Neuronal stem cell (in vitro differentiated cells): ENCODE measurements at regions not wholly inside any gene's neighbourhood (a gene's known extent, or its start where the extent isn't known, plus 50 kb on each side); places are given as distances from the start of the nearest gene placed in this dataset.

Source experiments
- DNase-seq: peaks from one replicate; pipeline ENCODE4 v3.0.0-alpha.2; 2013; ENCODE audit warnings: low spot score
- H2AFZ ChIP-seq: one replicate; pipeline ENCODE4 v1.6.1; 2013; ENCODE audit warnings: mild to moderate bottlenecking, low read length, inconsistent platforms
- H2AK5ac ChIP-seq: 2 replicates; pipeline ENCODE4 v1.6.1; 2013; ENCODE audit warnings: low read depth, mild to moderate bottlenecking, inconsistent platforms, low read length, moderate library complexity, mixed read lengths
- H2BK120ac ChIP-seq: 2 replicates; pipeline ENCODE4 v1.6.1; 2013; ENCODE audit warnings: low read depth, mild to moderate bottlenecking, inconsistent platforms, low read length, moderate library complexity, mixed read lengths
- H2BK12ac ChIP-seq: one replicate; pipeline ENCODE4 v1.6.1; 2013; ENCODE audit warnings: low read length, inconsistent platforms
- H2BK15ac ChIP-seq: 2 replicates; pipeline ENCODE4 v1.6.1; 2013; ENCODE audit warnings: mild to moderate bottlenecking, low read length, inconsistent platforms, mixed read lengths
- H2BK5ac ChIP-seq: one replicate; pipeline ENCODE4 v1.6.1; 2013; ENCODE audit warnings: inconsistent platforms, mild to moderate bottlenecking, low read length, moderate library complexity
- H3K14ac ChIP-seq: one replicate; pipeline ENCODE4 v1.6.1; 2013; ENCODE audit warnings: low read length, inconsistent platforms
- H3K18ac ChIP-seq: 2 replicates; pipeline ENCODE4 v1.6.1; 2013; ENCODE audit warnings: low read length, inconsistent platforms
- H3K23ac ChIP-seq: 2 replicates; pipeline ENCODE4 v1.6.1; 2013; ENCODE audit warnings: low read depth, mild to moderate bottlenecking, mixed read lengths, low read length, inconsistent platforms; ENCODE audit not compliant: poor library complexity
- H3K27ac ChIP-seq: replicated peaks from 3 replicates; pipeline ENCODE4 v1.5.1; 2013; ENCODE audit warnings: low read length, inconsistent platforms
- H3K27me3 ChIP-seq, 3 experiments: 2 replicates each; pipeline ENCODE4 v1.6.1; 2013; ENCODE audit warnings: low read length in 3 of 3, mild to moderate bottlenecking in 2 of 3, inconsistent platforms in 1 of 3, low read depth in 1 of 3, mixed read lengths in 1 of 3, moderate library complexity in 1 of 3; ENCODE audit not compliant: control insufficient read depth in 3 of 3, insufficient read depth in 3 of 3
- H3K36me3 ChIP-seq, 2 donors: replicated peaks in 1 of 2; 2 replicates each; pipeline ENCODE4 v1.6.1; 2013; ENCODE audit warnings: low read length in 2 of 2; ENCODE audit not compliant: control insufficient read depth in 2 of 2, insufficient read depth in 2 of 2
- H3K4ac ChIP-seq: 2 replicates; pipeline ENCODE4 v1.6.1; 2013; ENCODE audit warnings: inconsistent platforms, mild to moderate bottlenecking, low read length, moderate library complexity
- H3K4me1 ChIP-seq, 2 donors: 1 replicate in 1 of 2; 2 replicates in 1 of 2; pipeline ENCODE4 v1.6.1; 2013; ENCODE audit warnings: low read length in 2 of 2, low read depth in 1 of 2; ENCODE audit not compliant: control insufficient read depth in 2 of 2, insufficient read depth in 1 of 2
- H3K4me2 ChIP-seq: one replicate; pipeline ENCODE4 v1.6.1; 2013; ENCODE audit warnings: mild to moderate bottlenecking, low read length, inconsistent platforms; ENCODE audit not compliant: insufficient read depth, poor library complexity, severe bottlenecking
- H3K4me3 ChIP-seq, 2 donors: 2 replicates each; pipeline ENCODE4 v1.5.1; 2013; ENCODE audit warnings: low read length in 2 of 2, mild to moderate bottlenecking in 2 of 2, inconsistent platforms in 1 of 2, moderate library complexity in 1 of 2
- H3K79me1 ChIP-seq: one replicate; pipeline ENCODE4 v1.6.1; 2013; ENCODE audit warnings: low read depth, mild to moderate bottlenecking, inconsistent platforms, low read length, moderate library complexity
- H3K9ac ChIP-seq: one replicate; pipeline ENCODE4 v1.6.1; 2013; ENCODE audit warnings: mild to moderate bottlenecking, low read depth, low read length, inconsistent platforms; ENCODE audit not compliant: poor library complexity
- H3K9me3 ChIP-seq, 2 donors: replicated peaks in 1 of 2; 2 replicates each; pipeline versions ENCODE3 to v1.6.1; 2013; ENCODE audit warnings: low read length in 2 of 2, mild to moderate bottlenecking in 2 of 2, inconsistent platforms in 1 of 2, low read depth in 1 of 2, mixed read lengths in 1 of 2, moderate library complexity in 1 of 2; ENCODE audit not compliant: control insufficient read depth in 2 of 2, insufficient read depth in 1 of 2
- H4K8ac ChIP-seq: one replicate; pipeline ENCODE4 v1.6.1; 2013; ENCODE audit warnings: low read depth, mild to moderate bottlenecking, inconsistent platforms, low read length, moderate library complexity
- H4K91ac ChIP-seq: one replicate; pipeline ENCODE4 v1.6.1; 2013; ENCODE audit warnings: low read length, low read depth, mild to moderate bottlenecking, inconsistent platforms; ENCODE audit not compliant: poor library complexity
- WGBS, 2 donors: extraction: QIAGEN DNeasy Blood & Tissue Kit; methylation state at CpG; one replicate each; pipeline ENCODE4 v1.1.7; 2013; ENCODE audit warnings: missing lambda C conversion rate in 2 of 2, mixed read lengths in 1 of 2; ENCODE audit not compliant: insufficient read length in 2 of 2, insufficient replicate concordance in 1 of 2; ENCODE audit errors: extremely low coverage in 2 of 2; 5-methylcytosine and 5-hydroxymethylcytosine counted together

DNA sequence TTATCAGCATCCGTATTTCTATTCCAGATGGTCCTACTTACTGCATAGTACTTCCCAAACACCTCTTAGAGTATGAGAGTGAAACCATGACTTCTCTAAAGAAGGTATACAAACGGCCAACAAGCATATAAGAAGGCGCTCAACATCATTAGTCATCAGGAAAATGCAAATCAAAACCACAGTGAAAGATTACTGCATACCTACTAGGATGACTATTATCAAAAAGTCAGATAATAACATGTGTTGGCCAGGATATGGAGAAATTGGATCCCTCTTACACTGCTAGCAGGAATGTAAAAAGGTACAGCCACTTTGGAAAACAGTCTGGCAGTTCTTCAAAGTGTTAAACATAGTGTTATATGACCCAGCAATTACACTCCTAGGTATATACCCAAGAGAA, 215.3 kb upstream of the CXorf66 start:
- Histone ChIP-seq H3K9ac (no peak overlapping the region), H2BK12ac (no peak overlapping the region), H3K4me2 (no peak overlapping the region), H3K4ac (no peak overlapping the region), H4K91ac (no peak overlapping the region), H3K36me3 (no peaks in the 10 kb centered on the region), H3K23ac (no peak overlapping the region), H3K27ac (no peak overlapping the region), H4K8ac (no peak overlapping the region), H3K4me1 (peaks cover 4 to 9% of the 10 kb centered on the region in 2 donors), H3K27me3 (no peaks in the 10 kb centered on the region), H2BK5ac (no peak overlapping the region), H3K14ac (no peak overlapping the region), H2BK15ac (no peak overlapping the region), H2AK5ac (no peak overlapping the region), H3K9me3 (no peaks in the 10 kb centered on the region), H3K79me1 (no peaks in the 10 kb centered on the region), H3K4me3 (no peak overlapping the region), H2AFZ (no peak overlapping the region), H2BK120ac (no peak overlapping the region), H3K18ac (no peak overlapping the region)
- no peak for DNase-seq
- WGBS, 2 donors = no CpG with 5 or more reads among the region's 3 CpGs

DNA sequence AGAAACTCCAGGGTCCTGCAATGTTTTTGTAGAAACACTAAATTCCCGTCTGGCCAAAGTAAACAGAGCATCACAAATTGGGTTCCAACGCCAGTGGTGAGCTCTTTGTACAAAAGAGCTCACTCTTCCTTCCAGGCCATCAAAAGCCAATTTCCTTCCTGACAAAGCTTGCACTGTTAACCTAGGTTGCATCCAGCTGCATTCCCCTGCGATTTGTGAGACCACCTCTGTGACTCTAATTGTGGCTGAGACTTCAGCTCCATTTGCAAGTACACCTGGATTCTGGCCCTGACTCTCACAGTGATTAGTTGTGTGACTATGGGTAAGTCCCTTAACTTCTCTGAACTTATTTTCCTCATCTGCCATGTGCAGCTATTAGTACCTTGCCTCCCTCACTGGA, 212.5 kb upstream of the CXorf66 start:
- Histone ChIP-seq H3K79me1 (no peaks in the 10 kb centered on the region), H3K27ac (no peak overlapping the region), H4K91ac (no peak overlapping the region), H3K36me3 (no peaks in the 10 kb centered on the region), H2AK5ac (no peak overlapping the region), H2BK15ac (no peak overlapping the region), H2AFZ (no peak overlapping the region), H2BK120ac (no peak overlapping the region), H3K4me3 (no peak overlapping the region), H3K9me3 (no peaks in the 10 kb centered on the region), H4K8ac (no peak overlapping the region), H3K4me1 (peaks cover 4 to 11% of the 10 kb centered on the region in 2 donors), H3K4me2 (no peak overlapping the region), H2BK12ac (no peak overlapping the region), H2BK5ac (no peak overlapping the region), H3K14ac (no peak overlapping the region), H3K18ac (no peak overlapping the region), H3K4ac (no peak overlapping the region), H3K23ac (no peak overlapping the region), H3K9ac (no peak overlapping the region), H3K27me3 (no peaks in the 10 kb centered on the region)
- no peak for DNase-seq
- no CpG with 5 or more reads among the region's 3 CpGs for WGBS, 2 donors

DNA sequence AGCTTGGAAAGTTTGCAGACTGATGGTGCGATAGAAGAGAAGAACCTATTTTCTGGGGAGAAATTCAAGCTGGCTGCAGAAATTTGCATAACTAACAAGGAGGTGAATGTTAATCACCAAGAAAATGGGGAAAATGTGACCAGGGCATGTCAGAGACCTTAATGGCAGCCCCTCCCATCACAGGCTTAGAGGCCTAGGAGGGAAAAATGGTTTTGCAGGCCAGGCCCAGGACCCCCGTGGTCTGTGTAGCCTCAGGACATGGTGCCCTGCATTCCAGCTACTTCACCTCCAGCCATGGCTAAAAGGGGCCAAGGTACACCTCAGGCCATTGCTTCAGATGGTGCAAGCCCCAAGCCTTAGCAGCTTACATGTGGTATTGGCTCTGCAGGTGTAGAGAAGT, 207.1 kb upstream of the CXorf66 start:
- Histone ChIP-seq H3K4me3 (no peak overlapping the region), H3K9ac (no peak overlapping the region), H2BK5ac (no peak overlapping the region), H3K27ac (no peak overlapping the region), H3K4ac (no peak overlapping the region), H2BK12ac (no peak overlapping the region), H3K36me3 (no peaks in the 10 kb centered on the region), H4K91ac (no peak overlapping the region), H3K14ac (no peak overlapping the region), H3K27me3 (peaks cover 0 to 6% (median 0%) of the 10 kb centered on the region in 3 experiments), H3K4me1 (peaks cover 0 to 2% of the 10 kb centered on the region in 2 donors), H2AK5ac (no peak overlapping the region), H2BK15ac (no peak overlapping the region), H4K8ac (no peak overlapping the region), H2BK120ac (no peak overlapping the region), H3K23ac (no peak overlapping the region), H2AFZ (no peak overlapping the region), H3K79me1 (no peaks in the 10 kb centered on the region), H3K4me2 (no peak overlapping the region), H3K9me3 (no peaks in the 10 kb centered on the region), H3K18ac (no peak overlapping the region)
- no peak for DNase-seq
- no CpG with 5 or more reads among the region's 2 CpGs for WGBS, 2 donors

DNA sequence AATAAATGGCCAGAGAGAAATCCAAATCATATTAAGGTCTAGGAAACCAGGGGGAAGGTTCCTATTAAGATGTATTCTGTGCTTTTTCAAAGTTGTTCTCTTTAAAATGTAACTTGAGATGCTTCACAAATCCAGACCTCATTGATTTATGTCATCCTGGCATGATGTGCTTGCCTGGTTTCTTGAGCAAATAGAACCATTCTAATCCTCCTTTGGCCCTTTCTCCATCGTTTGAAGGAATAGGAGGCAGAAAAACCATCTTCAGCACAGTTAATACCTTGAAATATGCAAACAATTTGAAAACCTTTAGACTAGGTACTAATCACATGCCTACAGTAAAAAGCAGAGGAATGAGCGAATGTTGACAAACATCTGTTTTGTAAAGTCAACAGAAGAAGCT, 202.2 kb upstream of the CXorf66 start:
- Histone ChIP-seq H3K14ac (no peak overlapping the region), H3K4me1 (peaks cover 2% of the 10 kb centered on the region in 2 donors), H2BK15ac (no peak overlapping the region), H2AFZ (no peak overlapping the region), H2BK5ac (no peak overlapping the region), H3K9me3 (no peaks in the 10 kb centered on the region), H3K27ac (no peak overlapping the region), H3K9ac (no peak overlapping the region), H3K4me2 (no peak overlapping the region), H3K4ac (no peak overlapping the region), H4K91ac (no peak overlapping the region), H3K23ac (no peak overlapping the region), H3K36me3 (no peaks in the 10 kb centered on the region), H3K79me1 (no peaks in the 10 kb centered on the region), H3K4me3 (no peak overlapping the region), H2BK120ac (no peak overlapping the region), H2AK5ac (no peak overlapping the region), H3K18ac (no peak overlapping the region), H3K27me3 (peaks cover 0 to 15% (median 0%) of the 10 kb centered on the region in 3 experiments), H2BK12ac (no peak overlapping the region), H4K8ac (no peak overlapping the region)
- no peak for DNase-seq
- WGBS, 2 donors = no CpG with 5 or more reads among the region's 2 CpGs
